GM21576 (cell line): ENCODE measurements at regions not wholly inside any gene's neighbourhood (a gene's known extent, or its start where the extent isn't known, plus 50 kb on each side); places are given as distances from the start of the nearest gene placed in this dataset.

Experiments
- ATAC-seq: cut with Tn5 transposase; IDR thresholded peaks from one replicate; pipeline ENCODE4 v1.9.1; 2021; ENCODE audit warnings: mild to moderate bottlenecking, moderate library complexity; ENCODE audit not compliant: unreplicated experiment

- ATAC-seq = no peak
These were observed 1291.7 kb upstream of the CRIM1 start for GRCh38 chr2:35063836-35064235.

GRCh38 chr2:35035883-35036282 is 1319.7 kb upstream of the CRIM1 start:
- ATAC-seq = no peak

GRCh38 chr2:35033748-35034147 is 1321.8 kb upstream of the CRIM1 start:
- no peak for ATAC-seq

- no peak for ATAC-seq
These were observed 1332.0 kb upstream of the CRIM1 start for GRCh38 chr2:35023545-35023944.

- ATAC-seq = no peak
These were observed 1355.1 kb upstream of the CRIM1 start for GRCh38 chr2:35000453-35000852.

GRCh38 chr2:34998741-34999140 is 1356.8 kb upstream of the CRIM1 start:
- ATAC-seq = no peak

- ATAC-seq = no peak
These were observed 1357.8 kb upstream of the CRIM1 start for GRCh38 chr2:34997779-34998178.

- no peak for ATAC-seq
These were observed 1360.4 kb upstream of the CRIM1 start for GRCh38 chr2:34995196-34995595.

- no peak for ATAC-seq
These were observed 1363.9 kb upstream of the CRIM1 start for GRCh38 chr2:34991508-34992274.

GRCh38 chr2:34985474-34985873 is 1370.1 kb upstream of the CRIM1 start:
- no peak for ATAC-seq

- no peak for ATAC-seq
These were observed 1374.9 kb upstream of the CRIM1 start for GRCh38 chr2:34980689-34981088.

- no peak for ATAC-seq
These were observed 1376.4 kb upstream of the CRIM1 start for GRCh38 chr2:34979148-34979547.

GRCh38 chr2:34961822-34962221 is 1362.7 kb upstream of the FAM98A start:
- no peak for ATAC-seq

GRCh38 chr2:34954758-34955157 is 1355.7 kb upstream of the FAM98A start:
- ATAC-seq = no peak

GRCh38 chr2:34950797-34951196 is 1351.7 kb upstream of the FAM98A start:
- no peak for ATAC-seq

- no peak for ATAC-seq
These were observed 1350.2 kb upstream of the FAM98A start for GRCh38 chr2:34949316-34949715.

GRCh38 chr2:34936089-34936488 is 1337.0 kb upstream of the FAM98A start:
- no peak for ATAC-seq

GRCh38 chr2:34912084-34912483 is 1313.0 kb upstream of the FAM98A start:
- peak; percentile 96 for ATAC-seq

GRCh38 chr2:34909992-34910705 is 1311.0 kb upstream of the FAM98A start:
- no peak for ATAC-seq

GRCh38 chr2:34907812-34908211 is 1308.7 kb upstream of the FAM98A start:
- ATAC-seq = no peak

GRCh38 chr2:34901739-34902138 is 1302.6 kb upstream of the FAM98A start:
- no peak for ATAC-seq

GRCh38 chr2:34899079-34899478 is 1300.0 kb upstream of the FAM98A start:
- no peak for ATAC-seq
